Activated CD8-positive, alpha-beta T cell treated with anti-CD3 and anti-CD28 coated beads, Interleukin-2, amount 10 ng/mL, durations not matched to agents 7 days and 5 days (primary cell): ENCODE measurements at regions not wholly inside any gene's neighbourhood (a gene's known extent, or its start where the extent isn't known, plus 50 kb on each side); places are given as distances from the start of the nearest gene placed in this dataset.

Experiments used
- ATAC-seq: fragments of 150-1000 bp; cut with Tn5 transposase; one replicate; pipeline ENCODE4 v1.10.0; 2021; ENCODE audit warnings: moderate library complexity
- CTCF ChIA-PET: fragments of 350-600 bp; sonication (Branson Sonifier 250); formaldehyde crosslinking; loops from one replicate; lab custom pipeline; 2021; ENCODE audit warnings: antibody characterized with exemption; lab: Charles Lee
- POLR2A ChIA-PET: fragments of 350-600 bp; sonication (Branson Sonifier 250); formaldehyde crosslinking; loops from one replicate; lab custom pipeline; 2021; ENCODE audit warnings: antibody characterized with exemption; lab: Charles Lee
- DNase-seq: peaks from one replicate; pipeline ENCODE4 v3.0.0-alpha.2; 2020
- H3K27ac Mint-ChIP-seq: one replicate; pipeline ENCODE4 v1.8.0; 2021; ENCODE audit warnings: mild to moderate bottlenecking, mixed read lengths
- H3K27me3 Mint-ChIP-seq: one replicate; pipeline ENCODE4 v1.8.0; 2021; ENCODE audit warnings: low read depth, mixed read lengths
- H3K36me3 Mint-ChIP-seq: one replicate; pipeline ENCODE4 v1.8.0; 2021; ENCODE audit warnings: low read depth, mixed read lengths
- H3K4me1 Mint-ChIP-seq: one replicate; pipeline ENCODE4 v1.8.0; 2021; ENCODE audit warnings: low read depth, mixed read lengths
- H3K4me3 Mint-ChIP-seq: one replicate; pipeline ENCODE4 v1.8.0; 2021; ENCODE audit warnings: mild to moderate bottlenecking, mixed read lengths
- H3K9me3 Mint-ChIP-seq: one replicate; pipeline ENCODE4 v1.8.0; 2022; ENCODE audit warnings: mixed read lengths; ENCODE audit not compliant: insufficient read depth

DNA sequence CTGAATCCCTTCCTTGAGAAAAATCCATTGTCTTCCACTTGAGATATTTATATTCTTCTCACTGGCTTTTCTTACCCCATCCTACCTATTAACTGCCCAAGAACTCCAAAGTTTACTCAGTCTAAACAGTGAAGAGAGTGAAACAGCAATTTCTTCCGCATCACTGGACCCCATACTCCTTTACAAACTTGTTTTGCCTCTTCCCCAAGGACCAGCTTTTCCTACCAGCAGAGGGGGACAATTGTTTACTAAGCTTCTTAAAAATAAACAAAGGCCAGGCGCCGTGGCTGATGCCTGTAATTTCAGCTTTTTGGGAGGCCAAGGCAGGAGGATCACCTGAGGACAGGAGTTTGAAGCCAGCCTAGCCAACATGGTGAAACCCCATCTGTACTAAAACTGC lies 52.0 kb downstream of the LRATD1 start:
- no peak for ATAC-seq
- H3K4me3 Mint-ChIP-seq = no peak overlapping the region
- ChIA-PET POLR2A (no interaction called here), CTCF (no interaction called here)
- H3K9me3 Mint-ChIP-seq = peaks cover 3% of the 10 kb centered on the region
- no peaks in the 10 kb centered on the region for H3K27me3 Mint-ChIP-seq
- H3K36me3 Mint-ChIP-seq = no peaks in the 10 kb centered on the region
- H3K4me1 Mint-ChIP-seq = no peaks in the 10 kb centered on the region
- no peak overlapping the region for H3K27ac Mint-ChIP-seq
- DNase-seq = no peak

DNA sequence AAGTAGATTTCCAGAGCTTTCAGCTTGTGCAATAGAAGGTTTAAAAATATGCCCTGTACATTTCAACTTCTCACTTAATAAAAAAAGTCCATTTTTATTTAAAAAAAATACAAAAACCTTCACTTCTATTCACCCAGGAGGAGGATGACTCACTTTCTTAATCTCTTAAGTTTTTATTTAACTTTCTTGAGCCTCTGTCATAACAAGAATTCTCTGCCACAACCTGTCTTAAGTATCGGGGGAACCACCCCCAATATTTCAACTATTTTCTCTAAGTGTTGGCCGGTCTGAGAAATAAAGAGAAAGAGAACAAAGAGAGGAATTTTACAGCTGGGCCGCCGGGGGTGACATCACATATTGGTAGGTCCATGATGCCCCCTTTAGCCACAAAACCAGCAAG lies 58.4 kb downstream of the LRATD1 start:
- POLR2A ChIA-PET = no interaction called here
- ATAC-seq = no peak

DNA sequence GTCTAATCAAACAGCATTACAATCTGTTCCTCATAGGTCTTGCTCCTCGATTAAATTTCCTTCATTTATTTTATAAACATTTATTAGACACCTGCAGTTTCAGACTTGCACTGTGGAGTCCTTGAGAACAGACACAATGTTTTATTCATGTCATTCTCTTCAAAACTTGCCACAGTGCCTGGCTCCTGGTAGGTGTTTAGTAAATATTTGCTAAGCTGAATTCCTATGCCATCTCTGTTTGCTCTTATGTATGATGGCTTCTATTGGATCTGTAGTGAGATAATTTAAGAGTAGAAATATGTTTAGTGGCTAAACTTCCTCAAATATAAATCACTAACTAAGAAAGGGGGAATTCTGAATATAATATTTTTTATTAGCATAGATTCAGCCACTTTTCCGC lies 61.4 kb downstream of the LRATD1 start:
- Mint-ChIP-seq H3K9me3 (peaks cover 10% of the 10 kb centered on the region), H3K4me1 (no peaks in the 10 kb centered on the region), H3K27ac (no peak overlapping the region), H3K36me3 (no peaks in the 10 kb centered on the region), H3K4me3 (no peak overlapping the region), H3K27me3 (no peaks in the 10 kb centered on the region)
- CTCF ChIA-PET = no interaction called here
- POLR2A ChIA-PET = no interaction called here
- DNase-seq (no peak), ATAC-seq (no peak)

More for the DNA sequence above, 58.4 kb downstream of the LRATD1 start:
- Mint-ChIP-seq H3K4me1 (no peaks in the 10 kb centered on the region), H3K27ac (no peak overlapping the region), H3K9me3 (peaks cover 11% of the 10 kb centered on the region), H3K36me3 (no peaks in the 10 kb centered on the region), H3K4me3 (no peak overlapping the region), H3K27me3 (no peaks in the 10 kb centered on the region)
- CTCF ChIA-PET = no interaction called here
- no peak for DNase-seq

DNA sequence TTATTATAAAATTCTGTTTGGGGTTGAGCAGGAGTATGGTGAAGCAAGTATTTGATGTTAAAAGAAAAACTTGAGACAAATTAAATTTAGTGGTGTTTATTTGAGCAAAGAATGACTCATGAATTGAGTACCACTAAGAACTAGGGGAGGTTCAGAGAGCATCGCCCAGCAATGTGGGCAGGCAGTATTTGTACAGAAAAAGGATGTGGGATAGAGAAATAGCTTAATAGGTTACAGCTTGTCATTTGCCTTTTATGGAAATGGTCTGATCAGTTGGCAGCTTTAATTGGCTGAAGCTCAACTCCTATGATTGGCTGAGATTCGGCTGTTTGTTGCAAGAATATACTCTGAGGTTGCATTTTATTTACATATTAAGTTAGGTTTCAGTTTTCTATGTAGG lies 68.2 kb downstream of the LRATD1 start:
- Mint-ChIP-seq H3K27ac (no peak overlapping the region), H3K27me3 (no peaks in the 10 kb centered on the region), H3K9me3 (no peaks in the 10 kb centered on the region), H3K4me1 (no peaks in the 10 kb centered on the region), H3K4me3 (no peak overlapping the region), H3K36me3 (no peaks in the 10 kb centered on the region)
- POLR2A ChIA-PET = no interaction called here
- DNase-seq = no peak
- CTCF ChIA-PET = no interaction called here
- ATAC-seq = no peak

DNA sequence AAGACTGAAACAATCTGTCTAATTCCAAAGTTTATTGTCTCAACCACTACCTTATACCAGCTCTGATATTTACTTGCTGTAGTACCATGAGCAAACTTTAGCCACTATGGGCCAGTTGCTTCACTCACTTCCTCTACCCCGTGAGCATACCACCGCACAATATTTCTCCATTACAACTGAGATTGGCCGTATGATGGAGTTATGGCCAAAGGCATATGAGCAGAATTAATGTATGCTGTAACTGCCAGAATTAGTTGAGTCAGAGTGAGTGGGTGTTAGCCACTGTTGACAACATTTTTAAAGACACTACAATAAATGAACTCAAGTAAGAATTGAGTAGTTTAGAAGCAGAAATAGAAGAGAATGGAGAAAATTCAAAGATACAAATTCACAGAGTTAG lies 69.7 kb downstream of the LRATD1 start:
- Mint-ChIP-seq H3K4me1 (no peaks in the 10 kb centered on the region), H3K27ac (no peak overlapping the region), H3K27me3 (no peaks in the 10 kb centered on the region), H3K9me3 (no peaks in the 10 kb centered on the region), H3K4me3 (no peak overlapping the region), H3K36me3 (no peaks in the 10 kb centered on the region)
- no peak for ATAC-seq
- ChIA-PET POLR2A (no interaction called here), CTCF (no interaction called here)
- DNase-seq = no peak

DNA sequence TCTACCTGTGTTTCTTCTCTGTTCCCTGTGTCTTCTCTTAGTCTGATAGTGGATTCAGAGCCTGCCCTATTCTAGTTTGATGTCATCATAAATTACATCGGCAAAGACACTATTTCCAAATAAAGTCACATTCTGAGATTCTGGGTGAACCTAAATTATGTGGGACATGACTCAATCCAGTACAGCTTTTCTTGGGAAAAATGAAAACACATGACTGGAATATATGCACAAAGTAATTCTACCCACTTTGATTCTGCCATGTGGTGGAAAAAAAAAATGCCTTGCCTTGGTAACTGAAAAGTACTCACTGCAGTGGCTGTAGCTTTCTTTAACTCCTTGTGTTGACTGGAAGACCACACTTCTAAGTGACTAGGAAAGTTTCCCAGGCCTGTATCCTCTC lies 73.7 kb downstream of the LRATD1 start:
- CTCF ChIA-PET = no interaction called here
- Mint-ChIP-seq H3K27me3 (no peaks in the 10 kb centered on the region), H3K27ac (no peak overlapping the region), H3K36me3 (no peaks in the 10 kb centered on the region), H3K4me1 (no peaks in the 10 kb centered on the region), H3K4me3 (no peak overlapping the region), H3K9me3 (no peaks in the 10 kb centered on the region)
- ATAC-seq (no peak), DNase-seq (no peak)
- POLR2A ChIA-PET = no interaction called here

DNA sequence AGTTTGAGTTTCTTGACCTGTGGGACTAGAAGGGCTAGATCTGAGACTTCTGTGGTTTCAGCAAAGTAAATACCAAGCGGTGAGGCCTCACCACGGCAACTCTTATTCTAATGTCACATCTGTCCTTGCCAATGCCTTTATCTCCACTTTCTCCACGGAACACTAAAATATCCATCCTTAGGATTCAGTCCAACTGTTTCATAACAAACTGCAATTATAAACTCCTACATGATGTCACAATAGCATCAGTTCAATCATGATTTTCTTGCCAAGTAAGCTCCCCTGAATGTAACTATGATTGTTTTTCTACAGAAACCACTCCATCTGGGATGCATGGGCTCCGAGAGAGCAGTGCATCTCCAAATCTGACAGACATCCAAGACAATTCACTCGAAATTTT lies 79.6 kb downstream of the LRATD1 start:
- Mint-ChIP-seq H3K27ac (no peak overlapping the region), H3K36me3 (no peaks in the 10 kb centered on the region), H3K4me1 (no peaks in the 10 kb centered on the region), H3K27me3 (no peaks in the 10 kb centered on the region), H3K4me3 (no peak overlapping the region), H3K9me3 (no peaks in the 10 kb centered on the region)
- no peak for DNase-seq
- ChIA-PET CTCF (no interaction called here), POLR2A (no interaction called here)
- ATAC-seq = no peak

DNA sequence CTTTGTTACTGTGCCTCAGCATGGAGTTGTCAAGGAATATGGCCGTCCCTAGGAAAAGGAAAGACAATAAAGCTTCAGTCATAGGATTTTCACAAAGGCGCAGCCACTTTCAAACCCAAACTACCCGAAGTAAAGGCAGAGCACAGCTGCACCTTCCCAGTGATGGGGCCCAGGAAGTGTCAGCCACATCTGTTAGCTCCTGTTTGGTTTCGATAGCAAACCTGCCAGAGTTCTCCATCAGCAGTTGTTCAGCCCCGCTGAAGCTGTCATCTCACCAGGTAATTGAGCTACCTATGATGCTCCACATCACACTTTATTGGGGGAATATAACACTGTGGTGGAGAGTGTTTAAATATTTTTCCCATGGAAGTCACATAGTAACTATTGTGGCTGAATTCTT lies 80.7 kb downstream of the LRATD1 start:
- ATAC-seq = no peak
- Mint-ChIP-seq H3K4me1 (no peaks in the 10 kb centered on the region), H3K9me3 (no peaks in the 10 kb centered on the region), H3K27me3 (no peaks in the 10 kb centered on the region), H3K4me3 (no peak overlapping the region), H3K36me3 (no peaks in the 10 kb centered on the region), H3K27ac (no peak overlapping the region)
- ChIA-PET CTCF (no interaction called here), POLR2A (no interaction called here)
- no peak for DNase-seq

DNA sequence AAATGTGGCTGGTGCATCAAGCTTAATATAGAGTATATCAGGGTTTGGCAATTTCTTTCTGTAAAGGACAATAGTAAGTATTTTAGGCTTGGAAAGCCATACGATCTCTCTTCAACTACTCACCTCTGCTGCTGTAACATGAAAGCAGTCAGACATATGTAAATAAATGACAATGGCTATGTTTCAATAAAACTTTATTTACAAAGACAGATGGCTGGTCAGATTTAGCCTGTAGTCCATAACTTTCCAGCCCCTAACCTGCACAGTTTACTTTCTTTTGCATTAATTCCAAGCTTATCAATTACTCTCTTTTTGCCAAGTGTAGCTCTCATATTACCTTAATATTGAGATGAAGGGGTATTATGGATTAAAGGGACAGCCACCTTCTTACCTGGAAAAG lies 83.1 kb downstream of the LRATD1 start:
- CTCF ChIA-PET = no interaction called here
- POLR2A ChIA-PET = no interaction called here
- no peak for DNase-seq

DNA sequence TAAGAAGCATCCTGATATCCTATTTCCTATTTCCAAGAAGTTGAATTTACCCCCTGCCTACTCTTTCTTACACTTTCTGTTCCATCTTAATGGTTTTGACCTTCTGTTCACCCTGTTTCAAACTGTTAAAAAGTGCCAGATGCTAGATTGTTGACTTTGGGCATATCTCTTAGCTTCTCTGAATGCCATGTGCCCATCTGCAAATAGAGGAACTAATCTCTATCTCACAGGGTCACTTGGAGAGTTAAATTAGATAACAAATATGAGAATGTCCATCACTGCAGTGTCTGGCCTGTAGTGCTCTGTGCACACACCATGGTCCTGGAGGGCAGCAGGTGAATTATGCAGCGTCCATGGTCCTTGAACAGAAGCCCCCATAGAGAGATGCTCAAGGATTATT lies 83.8 kb downstream of the LRATD1 start:
- Mint-ChIP-seq H3K36me3 (no peaks in the 10 kb centered on the region), H3K27ac (no peak overlapping the region), H3K4me1 (no peaks in the 10 kb centered on the region), H3K27me3 (no peaks in the 10 kb centered on the region), H3K9me3 (no peaks in the 10 kb centered on the region), H3K4me3 (no peak overlapping the region)
- no peak for ATAC-seq
- POLR2A ChIA-PET = no interaction called here
- CTCF ChIA-PET = no interaction called here
- no peak for DNase-seq

More for the DNA sequence above, 83.1 kb downstream of the LRATD1 start:
- no peaks in the 10 kb centered on the region for H3K27me3 Mint-ChIP-seq
- H3K36me3 Mint-ChIP-seq = no peaks in the 10 kb centered on the region
- no peak for ATAC-seq
- H3K4me1 Mint-ChIP-seq = no peaks in the 10 kb centered on the region
- H3K4me3 Mint-ChIP-seq = no peak overlapping the region
- H3K9me3 Mint-ChIP-seq = no peaks in the 10 kb centered on the region
- no peak overlapping the region for H3K27ac Mint-ChIP-seq

DNA sequence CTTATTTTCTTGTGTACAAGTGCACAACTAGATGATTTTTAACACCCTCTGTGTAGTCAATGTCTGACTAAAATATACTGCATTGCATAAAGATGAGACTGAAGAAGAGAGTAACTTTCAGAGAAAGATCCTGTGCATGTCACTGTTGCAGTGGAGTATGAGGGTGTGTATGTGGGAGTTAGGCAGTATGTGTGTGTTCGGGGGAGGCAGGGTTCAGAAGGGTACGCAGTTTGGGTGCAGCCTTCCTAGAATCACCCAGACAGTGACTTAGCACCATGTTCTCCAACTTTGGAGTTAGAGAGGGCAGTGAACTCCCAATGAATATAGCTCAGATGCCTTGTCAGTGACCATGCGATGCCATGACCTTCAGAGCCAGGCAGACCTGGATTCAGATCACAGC lies 84.6 kb downstream of the LRATD1 start:
- H3K27ac Mint-ChIP-seq = no peak overlapping the region
- H3K4me3 Mint-ChIP-seq = no peak overlapping the region
- ATAC-seq = no peak
- no peaks in the 10 kb centered on the region for H3K36me3 Mint-ChIP-seq
- H3K27me3 Mint-ChIP-seq = no peaks in the 10 kb centered on the region
- no peaks in the 10 kb centered on the region for H3K9me3 Mint-ChIP-seq
- CTCF ChIA-PET = no interaction called here
- no peak for DNase-seq
- POLR2A ChIA-PET = no interaction called here
- H3K4me1 Mint-ChIP-seq = no peaks in the 10 kb centered on the region

DNA sequence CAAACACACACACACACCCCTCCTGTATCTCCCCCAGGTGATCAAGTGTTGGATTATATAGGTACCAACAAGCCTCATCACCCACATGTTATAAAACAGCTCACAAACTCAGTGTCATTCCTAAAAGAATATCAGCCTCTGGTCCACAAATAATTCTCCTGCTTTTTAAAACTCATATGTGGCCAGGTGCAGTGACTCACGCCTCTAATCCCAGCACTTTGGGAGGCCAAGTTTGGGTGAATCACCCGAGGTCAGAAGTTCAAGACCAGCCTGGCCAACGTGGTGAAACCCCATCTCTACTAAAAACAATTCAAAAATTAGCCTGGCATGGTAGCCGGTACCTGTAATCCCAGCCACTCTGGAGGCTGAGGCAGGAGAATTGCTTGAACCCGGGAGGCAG lies 87.8 kb downstream of the LRATD1 start:
- ATAC-seq = no peak
- POLR2A ChIA-PET = no interaction called here
- CTCF ChIA-PET = no interaction called here
- Mint-ChIP-seq H3K27me3 (no peaks in the 10 kb centered on the region), H3K4me3 (no peak overlapping the region), H3K9me3 (no peaks in the 10 kb centered on the region), H3K27ac (no peak overlapping the region), H3K36me3 (no peaks in the 10 kb centered on the region), H3K4me1 (no peaks in the 10 kb centered on the region)
- DNase-seq = no peak

DNA sequence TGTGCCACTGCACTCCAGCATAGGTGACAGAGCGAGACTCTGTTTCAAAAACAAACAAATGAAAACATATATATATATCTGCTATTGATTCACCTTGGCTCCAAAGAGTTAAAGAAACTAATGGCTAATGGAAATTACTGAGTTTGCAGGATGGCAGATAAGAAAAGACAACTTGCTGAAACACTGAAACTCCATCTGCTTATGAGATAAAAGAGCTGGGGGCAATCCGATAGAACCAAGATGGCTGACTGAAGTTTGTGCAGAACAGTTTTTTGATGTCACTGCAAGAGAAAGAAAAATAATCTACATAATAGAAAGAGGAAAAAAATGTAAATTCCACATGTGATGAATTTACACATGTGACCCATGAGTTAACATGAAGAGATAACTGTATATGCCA lies 88.2 kb downstream of the LRATD1 start:
- no peak overlapping the region for H3K4me3 Mint-ChIP-seq
- ChIA-PET CTCF (interaction anchor here (0.9 kb wide), 1 partner anchor 139 kb away, joined by 3 read pairs; no protein-coding TSS in a partner anchor), POLR2A (no interaction called here)
- no peaks in the 10 kb centered on the region for H3K4me1 Mint-ChIP-seq
- H3K27me3 Mint-ChIP-seq = no peaks in the 10 kb centered on the region
- H3K36me3 Mint-ChIP-seq = no peaks in the 10 kb centered on the region
- no peak for DNase-seq
- no peaks in the 10 kb centered on the region for H3K9me3 Mint-ChIP-seq
- no peak for ATAC-seq
- H3K27ac Mint-ChIP-seq = no peak overlapping the region
